Medulla oblongata (tissue), 1 donor: ENCODE measurements at regions not wholly inside any gene's neighbourhood (a gene's known extent, or its start where the extent isn't known, plus 50 kb on each side); places are given as distances from the start of the nearest gene placed in this dataset.
"Not testable (repeated sequence)": the region's sequence is repeated elsewhere in the genome, so short reads cannot be mapped to it uniquely, and the experiment has no call there.

Source experiments
- DNase-seq: peaks from one replicate; pipeline ENCODE4 v3.0.0-alpha.2; 2015; ENCODE audit errors: extremely low spot score

DNA sequence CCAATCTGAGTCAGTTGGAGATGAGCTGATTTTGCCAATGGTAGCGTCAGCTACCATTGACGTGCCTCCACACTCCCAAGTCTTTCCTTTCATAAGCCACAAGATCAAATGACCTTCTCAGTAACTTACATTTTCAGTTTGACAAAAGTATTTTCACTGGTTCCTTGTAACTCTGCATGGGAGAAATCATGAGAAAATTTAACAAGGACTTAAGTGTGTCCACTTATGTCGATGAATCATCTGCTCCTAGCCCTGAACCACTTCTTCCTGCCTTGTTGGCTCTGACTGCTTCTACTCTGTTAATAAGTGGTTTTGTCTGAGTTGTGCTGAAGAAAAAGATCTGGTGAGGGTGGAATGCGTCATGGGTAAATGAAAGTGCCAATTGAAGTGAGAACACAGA is 101.2 kb downstream of the NFKBIZ start:
- no peak for DNase-seq

DNA sequence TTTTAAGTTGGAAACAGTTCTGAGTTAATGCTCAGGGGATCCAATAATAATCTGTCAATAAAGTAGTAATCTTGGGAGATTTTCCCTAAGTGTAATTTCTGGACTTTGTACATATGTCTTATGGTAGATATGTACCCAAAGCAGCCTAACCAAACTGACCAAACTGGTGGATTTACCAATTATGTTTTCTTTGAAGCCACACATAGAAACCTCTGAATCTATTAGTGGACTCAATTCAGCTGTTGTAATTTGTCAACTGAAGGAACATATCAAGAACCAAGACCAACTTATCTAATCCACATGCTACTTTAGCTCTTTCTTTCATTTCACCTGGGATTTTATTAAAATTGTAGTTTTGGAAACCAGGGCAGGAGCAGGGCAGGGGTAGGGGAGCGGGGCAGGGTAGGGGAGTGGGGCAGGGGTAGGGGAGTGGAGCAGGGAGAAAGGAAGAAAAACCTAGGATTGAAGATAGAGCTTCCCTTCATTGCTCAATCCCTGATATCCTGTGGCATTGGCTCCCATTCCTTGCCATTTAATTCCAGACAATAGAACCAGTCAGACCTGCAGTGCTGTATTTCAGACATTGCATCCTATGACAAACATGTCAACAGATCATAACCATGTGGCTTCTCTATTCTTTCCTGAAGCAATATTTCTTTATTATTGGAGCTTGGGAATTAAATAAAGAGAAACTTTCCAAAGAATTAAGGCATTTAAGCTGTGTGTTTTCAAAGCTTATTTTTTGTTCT is 101.8 kb downstream of the NFKBIZ start:
- DNase-seq, result no peak

DNA sequence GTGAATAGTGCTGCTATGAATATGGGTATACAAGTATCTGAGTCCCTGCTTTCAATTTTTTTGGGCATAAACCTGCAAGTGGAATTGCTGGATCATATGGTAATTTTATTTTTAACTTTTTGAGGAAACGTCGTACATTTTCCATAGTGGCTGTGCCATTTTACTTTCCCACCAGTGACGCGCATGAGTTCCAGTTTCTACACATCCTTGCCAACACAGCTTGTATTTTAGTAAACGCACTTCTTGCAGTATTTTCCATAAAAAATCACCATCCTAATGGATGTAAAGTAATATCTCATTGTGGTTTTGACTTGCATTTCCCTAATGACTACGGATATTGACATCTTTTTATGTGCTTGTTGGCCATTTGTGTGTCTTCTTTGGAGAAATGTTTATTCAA is 105.0 kb downstream of the NFKBIZ start:
- no peak for DNase-seq

- DNase-seq, result no peak
Observed at GRCh38 chr3:101954936-101955335, 105.6 kb downstream of the NFKBIZ start.

- no peak for DNase-seq
Observed at GRCh38 chr3:101962055-101962454, 112.7 kb downstream of the NFKBIZ start.

DNA sequence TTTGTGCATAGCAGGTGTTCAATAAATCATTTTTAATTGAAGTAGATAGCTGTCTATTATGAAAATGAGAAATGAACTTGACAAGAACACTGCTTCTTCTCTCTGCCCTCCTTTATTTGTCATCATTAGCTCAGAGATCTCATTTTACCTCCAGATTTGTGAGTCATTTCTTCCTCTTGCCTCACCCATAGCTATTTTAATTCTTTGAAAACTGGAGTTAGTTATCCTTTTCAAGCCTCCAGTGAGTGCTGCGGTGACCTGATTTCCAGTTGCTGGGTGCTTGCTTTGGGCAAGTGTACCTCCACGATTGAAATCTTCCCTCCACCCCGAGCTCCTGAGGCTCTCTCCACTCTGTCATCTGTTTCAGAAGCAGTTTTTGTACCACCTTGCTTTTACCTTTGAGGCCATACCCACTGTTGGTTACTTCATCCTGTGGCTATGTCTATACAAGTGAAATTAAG is 114.6 kb downstream of the NFKBIZ start:
- DNase-seq, result no peak

GRCh38 chr3:101964861-101965260 is 115.5 kb downstream of the NFKBIZ start:
- no peak for DNase-seq

- DNase-seq, result no peak
Observed at GRCh38 chr3:101966226-101966625, 116.9 kb downstream of the NFKBIZ start.

GRCh38 chr3:101970212-101970611 is 120.9 kb downstream of the NFKBIZ start:
- DNase-seq, result no peak

- no peak for DNase-seq
Observed at GRCh38 chr3:101970905-101971304, 121.6 kb downstream of the NFKBIZ start.

- DNase-seq, result no peak
Observed at GRCh38 chr3:101972430-101973162, 123.3 kb downstream of the NFKBIZ start.

DNA sequence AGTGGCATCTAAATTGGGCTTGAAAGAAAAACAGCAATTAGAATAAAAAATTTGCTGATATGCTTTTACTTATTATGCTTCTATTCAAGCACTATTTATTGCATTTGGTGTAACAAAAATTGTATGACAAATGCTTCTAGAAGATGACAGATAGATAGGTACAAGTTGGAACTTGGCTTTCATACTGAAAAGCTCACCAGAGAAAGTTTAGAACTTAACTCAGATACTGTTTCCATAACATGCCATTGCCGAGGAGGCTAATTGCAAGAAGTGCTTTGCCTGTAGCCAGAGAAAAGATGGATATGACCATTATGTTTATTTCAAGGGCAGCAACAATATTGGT is 123.8 kb downstream of the NFKBIZ start:
- no peak for DNase-seq

DNA sequence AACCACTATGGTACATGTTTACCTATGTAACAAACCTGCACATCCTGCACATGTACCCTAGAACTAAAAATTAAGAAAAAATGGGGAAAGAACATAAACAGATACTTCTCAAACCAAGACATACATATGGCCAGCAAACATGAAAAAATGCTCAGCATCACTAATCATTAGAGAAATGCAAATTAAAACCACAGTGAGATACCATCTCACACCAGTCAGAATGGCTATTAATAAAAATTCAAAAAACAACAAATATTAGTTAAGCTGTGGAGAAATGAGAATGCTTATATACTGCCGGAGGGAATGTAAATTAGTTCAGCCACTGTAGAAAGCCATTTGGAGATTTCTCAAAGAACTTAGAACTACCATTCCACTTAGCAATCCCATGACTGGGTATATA is 126.1 kb downstream of the NFKBIZ start:
- DNase-seq, result not testable (repeated sequence)

- no peak for DNase-seq
Observed at GRCh38 chr3:101976473-101976872, 127.2 kb downstream of the NFKBIZ start.

DNA sequence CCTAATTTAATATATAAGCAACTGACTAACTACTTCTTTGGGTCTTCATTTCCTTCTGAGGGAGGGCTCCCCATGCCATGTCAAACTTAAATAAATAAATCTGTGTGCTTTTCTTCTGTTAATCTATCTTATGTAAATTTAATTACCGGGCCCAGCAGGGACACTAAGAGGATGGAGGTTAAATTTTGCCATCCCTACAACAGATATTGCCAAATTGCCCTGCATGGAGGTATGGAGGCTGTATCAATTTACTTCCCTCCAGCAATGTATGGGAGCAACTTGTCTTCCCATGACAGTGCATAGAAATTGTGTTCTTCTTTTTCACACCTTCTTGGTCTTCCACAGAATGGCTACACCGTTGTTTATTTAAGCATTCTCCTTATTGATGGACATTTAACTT is 129.0 kb downstream of the NFKBIZ start:
- DNase-seq, result no peak

DNA sequence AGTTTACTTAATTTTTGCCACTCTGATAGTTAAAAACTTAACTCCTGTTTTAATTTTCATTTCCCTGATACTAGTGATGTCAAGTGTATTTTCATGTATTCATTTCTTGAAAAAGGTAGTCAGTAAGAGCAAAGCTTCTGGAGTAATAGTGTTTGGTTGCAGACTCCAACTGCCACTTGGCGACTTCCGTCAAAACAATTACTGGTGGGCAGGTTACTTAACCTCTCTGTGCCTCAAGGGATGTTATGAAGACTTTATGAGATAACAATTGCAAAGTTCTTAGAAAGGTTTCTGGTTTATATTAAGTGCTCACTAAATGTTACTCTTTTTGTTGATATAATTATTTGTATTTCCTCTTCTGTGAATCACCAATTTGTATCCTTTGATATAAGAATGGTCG is 129.7 kb downstream of the NFKBIZ start:
- no peak for DNase-seq

DNA sequence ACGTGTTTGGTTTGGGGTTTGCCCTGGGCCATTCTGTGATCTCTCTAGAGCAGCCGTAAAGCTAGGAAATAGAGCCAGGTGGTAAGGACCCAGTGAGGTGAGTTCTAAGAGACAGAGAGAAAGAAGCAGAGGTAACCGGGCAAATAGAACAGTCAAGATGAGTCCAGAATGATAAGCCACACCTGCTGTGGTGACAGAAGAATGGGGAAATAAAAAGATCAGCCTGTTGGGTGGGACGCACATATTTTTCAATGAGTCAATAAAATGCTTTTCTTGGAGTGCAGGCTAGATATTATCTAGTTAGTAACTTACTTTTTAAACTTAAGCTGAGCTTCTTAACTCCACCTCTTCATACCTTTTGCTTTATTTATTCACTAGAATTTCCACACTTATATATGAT is 135.0 kb downstream of the NFKBIZ start:
- DNase-seq, result no peak

DNA sequence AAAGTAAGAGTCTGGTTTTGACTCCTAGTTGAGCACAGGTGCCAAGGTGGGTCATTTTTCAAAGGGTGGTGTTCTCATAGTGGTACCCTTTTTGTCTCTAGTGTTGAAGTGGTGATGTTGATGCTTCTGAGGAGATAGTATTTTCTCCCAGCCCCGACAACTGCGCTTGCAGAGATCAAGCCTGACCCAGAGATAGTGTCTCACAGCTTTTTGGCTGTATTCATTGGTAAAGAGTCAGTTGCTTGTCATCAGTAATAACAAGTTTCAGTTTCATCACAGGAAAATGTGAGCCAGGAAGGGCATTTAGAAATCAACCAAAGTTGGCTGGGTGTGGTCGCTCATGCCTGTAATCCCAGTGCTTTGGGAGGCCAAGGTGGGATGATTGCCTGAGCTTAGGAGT is 139.3 kb downstream of the NFKBIZ start:
- no peak for DNase-seq

DNA sequence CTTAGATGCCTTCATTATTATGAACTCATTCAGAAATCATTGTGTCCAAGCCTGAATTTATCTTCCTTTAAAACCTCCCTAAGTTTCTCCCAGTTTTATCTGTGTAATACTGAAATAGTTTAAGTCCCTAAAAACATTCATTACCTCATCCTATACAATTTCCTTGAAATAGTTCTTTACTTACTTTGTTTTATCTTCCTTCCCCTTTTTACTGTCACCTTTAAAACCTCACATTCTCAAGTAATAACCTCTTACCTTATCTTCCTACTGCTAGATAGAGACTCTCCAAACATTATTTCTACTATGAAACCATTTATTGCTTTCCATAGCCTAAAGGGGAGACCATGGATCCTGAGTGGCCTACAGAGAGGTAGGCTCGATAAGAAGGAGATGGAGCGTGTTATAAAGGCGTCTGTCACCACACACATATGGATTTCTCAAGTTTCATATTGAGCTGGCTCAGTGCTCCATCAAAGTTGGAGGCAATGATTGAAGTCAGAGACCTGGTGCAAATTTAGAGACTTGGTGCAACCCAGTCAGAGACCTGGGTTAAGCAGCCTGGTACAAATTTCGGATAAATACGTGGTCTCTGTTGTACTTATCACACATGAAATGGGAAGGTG is 140.4 kb downstream of the NFKBIZ start:
- no peak for DNase-seq

- no peak for DNase-seq
Observed at GRCh38 chr3:101992863-101993262, 143.5 kb downstream of the NFKBIZ start.

GRCh38 chr3:101994386-101994785 is 145.1 kb downstream of the NFKBIZ start:
- no peak for DNase-seq

DNA sequence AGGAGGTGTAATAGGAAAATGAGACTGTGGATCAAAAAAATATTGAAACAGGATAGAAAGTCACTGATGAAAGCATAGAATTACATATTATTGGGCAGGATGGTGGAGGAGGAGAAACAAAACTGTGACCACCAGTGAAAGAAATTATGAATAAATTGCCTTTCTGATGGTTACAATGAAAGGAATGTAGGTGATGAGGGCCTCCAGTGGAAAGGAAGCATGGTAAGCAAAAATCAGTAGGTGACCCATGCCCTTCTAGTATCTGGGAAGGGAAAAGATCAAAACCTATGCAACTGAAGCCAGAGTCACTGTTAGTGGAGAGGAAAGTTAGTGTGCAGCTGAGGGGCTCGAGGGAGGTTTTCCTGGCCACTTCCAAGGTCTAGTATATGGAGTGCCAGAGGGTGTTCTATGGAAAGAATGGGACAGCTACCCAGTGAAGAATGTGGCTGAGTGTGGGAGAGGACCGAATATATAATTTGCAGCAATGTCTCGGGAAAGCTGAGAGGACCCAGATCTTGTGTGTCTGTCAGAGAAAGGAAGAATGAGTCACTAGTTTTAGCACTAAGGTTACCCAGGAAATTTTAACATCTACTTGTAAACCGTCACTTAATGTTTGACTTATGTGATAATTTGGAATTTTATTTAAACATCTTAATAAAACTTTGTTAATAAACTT is 146.2 kb downstream of the NFKBIZ start:
- no peak for DNase-seq
